ENCODE measurements at regions not wholly inside any gene's neighbourhood (a gene's known extent, or its start where the extent isn't known, plus 50 kb on each side); places are given as distances from the start of the nearest gene placed in this dataset.

GRCh38 chr18:68172842-68173549 lies 541.9 kb downstream of the TMX3 start:
- TF ChIP-seq CTCF (IDR thresholded peaks at IDR 0.05) (peak; percentile 32), EZH2 (IDR thresholded peaks at IDR 0.05) (no peak)
